GM13976 (cell line): ENCODE measurements at regions not wholly inside any gene's neighbourhood (a gene's known extent, or its start where the extent isn't known, plus 50 kb on each side); places are given as distances from the start of the nearest gene placed in this dataset.

ENCODE experiments used
- DNase-seq: peaks from one replicate; pipeline ENCODE4 v3.0.0; 2012; ENCODE audit warnings: low spot score
- CTCF ChIP-seq: IDR thresholded peaks from 2 replicates; pipeline ENCODE4 v1.5.1; 2012; ENCODE audit warnings: borderline replicate concordance, mild to moderate bottlenecking; ENCODE audit not compliant: insufficient read depth; ENCODE audit errors: extremely low read depth, missing control alignments, control extremely low read depth
- in situ Hi-C: fragments of 300-500 bp; cut with MboI; formaldehyde crosslinking; loops from one replicate; pipeline ENCODE4 v1.12.0; 2022; ENCODE audit warnings: low sequenced_read_pairs, mixed read lengths, inconsistent platforms; ENCODE audit not compliant: unreplicated experiment

GRCh38 chr18:22355598-22355997 is 62.1 kb downstream of the CTAGE1 start:
- in situ Hi-C loops = loop anchor here (25.0 kb wide), 1 partner anchor 93 kb away; no protein-coding TSS in a partner anchor
- no peak for DNase-seq
- no peak for TF ChIP-seq CTCF

DNA sequence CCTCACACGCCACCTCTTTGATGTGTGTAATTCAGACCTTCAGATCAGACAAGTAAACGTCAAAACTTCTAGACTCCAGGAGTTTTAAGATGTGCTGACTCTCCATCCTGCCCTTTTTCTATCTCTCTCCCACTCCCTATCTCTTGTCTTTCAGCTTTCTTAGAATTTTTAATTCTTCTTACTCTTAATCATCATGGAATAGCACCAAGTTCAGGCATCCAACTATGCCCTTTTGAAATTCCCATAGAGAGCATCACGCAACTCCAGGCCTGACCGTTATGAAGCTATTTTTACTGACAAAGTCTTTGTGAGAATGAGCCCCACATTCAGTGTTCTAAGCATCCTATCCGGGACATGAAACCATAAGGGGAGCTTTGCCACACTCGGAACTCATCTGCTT is 62.6 kb downstream of the CTAGE1 start:
- no peak for TF ChIP-seq CTCF
- in situ Hi-C loops = loop anchor here (25.0 kb wide), 1 partner anchor 93 kb away; no protein-coding TSS in a partner anchor
- no peak for DNase-seq

DNA sequence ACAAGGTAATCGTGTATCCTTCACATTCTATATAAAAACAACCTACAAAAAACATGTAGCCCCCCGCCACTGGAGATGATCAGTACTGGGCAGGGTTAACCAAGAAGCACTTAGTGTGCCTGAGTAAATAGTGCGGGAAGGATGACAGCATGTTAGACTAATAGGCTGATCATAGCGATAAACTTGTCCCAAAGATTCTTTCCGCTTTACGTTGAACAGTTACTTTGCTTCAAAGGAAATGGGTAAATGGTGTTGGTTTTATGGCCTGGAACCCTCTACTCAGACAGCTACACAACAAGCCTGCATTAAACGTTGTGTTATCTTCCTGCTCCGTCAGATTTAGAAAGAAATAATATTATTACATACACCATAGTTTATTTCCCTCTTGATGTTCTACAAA is 67.7 kb downstream of the CTAGE1 start:
- in situ Hi-C loops = loop anchor here (25.0 kb wide), 1 partner anchor 88 kb away; no protein-coding TSS in a partner anchor
- DNase-seq = no peak
- TF ChIP-seq CTCF = no peak

DNA sequence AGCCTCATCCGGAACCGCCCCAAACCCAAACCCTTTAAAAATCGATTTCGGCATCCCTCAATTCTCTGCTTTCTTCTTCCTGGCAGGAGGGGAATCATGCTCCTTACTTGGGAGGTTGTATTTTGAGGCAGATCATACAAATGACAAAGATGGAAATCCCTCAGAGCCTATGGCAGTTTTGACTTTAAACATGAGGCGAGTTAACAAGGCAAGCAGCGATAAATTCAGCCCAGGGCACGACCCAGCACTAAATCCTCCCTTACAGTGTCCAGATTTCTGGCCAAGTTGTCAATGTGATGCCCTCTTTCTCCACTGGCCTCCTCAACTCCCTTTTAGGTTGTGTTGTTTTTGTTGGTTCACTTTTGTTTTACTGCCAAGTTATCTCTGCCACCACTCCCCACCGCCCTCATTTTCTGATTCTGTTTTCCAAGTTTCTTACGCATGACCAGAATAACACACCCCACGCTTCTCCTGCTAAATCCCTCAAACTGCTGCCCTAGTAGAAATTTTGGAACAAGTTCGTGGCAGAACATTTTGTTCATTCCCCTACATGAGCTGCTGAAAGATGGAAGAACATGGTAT is 68.3 kb downstream of the CTAGE1 start:
- in situ Hi-C loops = no loop called here
- DNase-seq = no peak
- no peak for TF ChIP-seq CTCF

DNA sequence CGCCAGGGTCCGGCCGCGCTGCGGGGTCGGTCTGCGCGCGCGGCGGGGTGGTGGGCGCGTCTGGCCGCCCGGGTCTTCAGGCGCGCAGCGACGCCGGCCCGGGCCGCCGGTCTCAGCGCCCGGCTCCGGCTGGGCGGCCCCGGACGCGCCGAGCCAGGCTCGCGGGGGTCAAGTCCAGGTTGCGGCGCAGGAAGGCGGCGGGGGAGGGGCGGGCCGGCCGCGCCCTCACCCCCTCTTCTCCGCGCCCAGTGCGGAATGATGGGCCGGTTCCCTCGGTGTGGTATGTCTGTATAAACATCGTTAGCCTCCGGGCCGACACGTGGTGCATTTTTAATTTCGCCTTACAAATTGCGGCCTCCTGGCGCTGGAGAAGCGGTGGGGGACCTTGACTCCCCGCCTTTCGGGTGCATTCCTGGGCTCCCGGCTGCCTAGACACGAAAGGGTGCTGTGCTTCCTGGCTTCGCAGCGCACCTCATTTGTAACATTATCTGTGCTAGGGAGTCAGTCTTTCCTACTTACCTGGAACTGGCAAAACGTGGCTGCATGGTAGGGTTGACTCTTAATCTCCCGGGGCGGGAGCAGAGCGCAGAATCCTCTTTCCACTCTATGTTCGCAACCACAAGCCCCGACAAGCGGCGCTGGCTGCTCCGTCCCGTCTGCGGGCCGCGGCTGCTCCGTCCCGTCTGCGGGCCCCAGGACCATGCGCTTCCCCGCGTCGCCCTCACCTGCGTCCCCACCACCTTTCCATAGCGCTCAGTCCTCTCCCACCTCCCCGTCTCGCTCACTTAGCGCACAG is 69.0 kb downstream of the CTAGE1 start:
- in situ Hi-C loops = no loop called here
- no peak for TF ChIP-seq CTCF
- DNase-seq = no peak

DNA sequence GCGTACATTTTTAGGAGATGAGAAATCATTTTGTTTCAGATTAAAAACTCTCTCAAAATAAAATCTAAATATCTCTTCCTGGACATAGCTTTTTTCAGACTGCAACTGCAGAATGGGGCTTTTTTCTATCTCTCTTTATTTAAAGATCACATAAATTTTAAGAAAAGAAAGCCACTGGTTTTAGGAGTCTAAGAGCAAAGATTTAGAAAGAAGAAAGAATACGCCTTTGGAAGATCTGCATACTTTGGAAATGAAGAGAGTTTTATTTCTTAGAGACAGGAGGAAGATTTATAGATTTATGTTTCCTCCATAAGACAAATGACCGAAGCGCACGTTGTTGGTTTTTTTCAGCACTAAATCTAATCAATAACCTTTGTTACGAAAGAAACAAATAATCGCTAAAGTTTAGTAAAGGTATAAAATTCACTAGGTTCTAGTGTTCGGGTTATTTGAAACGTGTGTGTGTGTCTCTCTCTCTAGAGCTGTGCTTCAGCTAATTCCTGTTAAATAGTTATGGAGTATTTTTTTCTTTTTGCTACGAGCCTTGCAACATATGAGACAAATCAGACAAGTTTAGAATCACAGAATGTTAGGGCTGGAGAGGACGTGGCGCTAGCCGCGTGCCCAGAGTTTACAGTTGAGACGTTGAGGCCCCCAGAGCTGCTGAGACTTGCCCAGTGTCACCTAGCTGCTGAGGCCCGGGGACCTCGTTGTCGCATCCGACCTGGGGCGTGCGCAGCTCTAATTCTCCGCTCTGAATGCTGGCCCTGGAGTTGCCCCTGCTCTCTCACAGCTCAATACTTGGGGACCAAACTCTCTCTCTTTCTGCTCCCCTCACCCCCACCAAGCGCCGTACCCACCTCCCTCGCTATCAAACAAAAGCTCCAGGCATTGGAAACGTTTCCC is 69.9 kb downstream of the CTAGE1 start:
- in situ Hi-C loops = no loop called here
- TF ChIP-seq CTCF = no peak
- DNase-seq = no peak
